Mesenchymal stem cell (in vitro differentiated cells and primary cell): ENCODE measurements at regions not wholly inside any gene's neighbourhood (a gene's known extent, or its start where the extent isn't known, plus 50 kb on each side); places are given as distances from the start of the nearest gene placed in this dataset.
A peak's percentile ranks its signal among the peaks of the same experiment; 100 is the strongest.
"Not testable (repeated sequence)": the region's sequence is repeated elsewhere in the genome, so short reads cannot be mapped to it uniquely, and the experiment has no call there.

Experiments used
- DNase-seq: peaks from one replicate; pipeline ENCODE4 v3.0.0-alpha.2; 2013
- H2AFZ ChIP-seq: one replicate; pipeline ENCODE4 v1.6.1; 2013; ENCODE audit warnings: low read depth, mild to moderate bottlenecking, control low read depth, inconsistent platforms, low read length, moderate library complexity
- H2AK5ac ChIP-seq: 2 replicates; pipeline ENCODE4 v1.6.1; 2013; ENCODE audit warnings: low read length, moderate library complexity, mild to moderate bottlenecking, inconsistent platforms; ENCODE audit not compliant: severe bottlenecking
- H2BK120ac ChIP-seq: one replicate; pipeline ENCODE4 v1.6.1; 2013; ENCODE audit warnings: low read depth, mild to moderate bottlenecking, inconsistent platforms, low read length, moderate library complexity
- H2BK12ac ChIP-seq, 2 experiments: one replicate each; pipeline ENCODE4 v1.6.1; 2013; ENCODE audit warnings: inconsistent platforms in 2 of 2, low read length in 2 of 2, mild to moderate bottlenecking in 2 of 2, moderate library complexity in 2 of 2, control low read depth in 1 of 2
- H2BK15ac ChIP-seq: one replicate; pipeline ENCODE4 v1.6.1; 2013; ENCODE audit warnings: mild to moderate bottlenecking, low read depth, inconsistent platforms; ENCODE audit not compliant: poor library complexity, severe bottlenecking
- H2BK5ac ChIP-seq: 2 replicates; pipeline ENCODE4 v1.6.1; 2013; ENCODE audit warnings: low read depth, mild to moderate bottlenecking, low read length, control low read depth, inconsistent platforms; ENCODE audit not compliant: poor library complexity, severe bottlenecking
- H3K14ac ChIP-seq, 2 experiments: one replicate each; pipeline ENCODE4 v1.6.1; 2013; ENCODE audit warnings: inconsistent platforms in 2 of 2, low read length in 2 of 2, control low read depth in 1 of 2, mild to moderate bottlenecking in 1 of 2, moderate library complexity in 1 of 2
- H3K18ac ChIP-seq, 2 experiments: one replicate each; pipeline ENCODE4 v1.6.1; 2013; ENCODE audit warnings: inconsistent platforms in 2 of 2, low read length in 2 of 2, control low read depth in 1 of 2, low read depth in 1 of 2, mild to moderate bottlenecking in 1 of 2
- H3K23ac ChIP-seq, 2 experiments: one replicate each; pipeline ENCODE4 v1.6.1; 2013; ENCODE audit warnings: inconsistent platforms in 2 of 2, low read length in 2 of 2, mild to moderate bottlenecking in 2 of 2, moderate library complexity in 2 of 2, control low read depth in 1 of 2
- H3K27ac ChIP-seq: 2 replicates; pipeline ENCODE4 v1.5.1; 2013; ENCODE audit warnings: mild to moderate bottlenecking, moderate library complexity, low read length, control low read depth, inconsistent platforms; ENCODE audit not compliant: poor library complexity, severe bottlenecking
- H3K27me3 ChIP-seq, 2 experiments: 2 replicates each; pipeline versions ENCODE4 v1.6.1 to v1.7.0; 2013; ENCODE audit warnings: low read length in 2 of 2, mild to moderate bottlenecking in 2 of 2, moderate library complexity in 2 of 2, control low read depth in 1 of 2, inconsistent platforms in 1 of 2; ENCODE audit not compliant: control insufficient read depth in 1 of 2, insufficient read depth in 1 of 2
- H3K36me3 ChIP-seq, 2 experiments: 2 replicates each; pipeline versions ENCODE4 v1.6.1 to v1.7.0; 2013; ENCODE audit warnings: low read length in 2 of 2, control low read depth in 1 of 2, inconsistent platforms in 1 of 2, low read depth in 1 of 2, mild to moderate bottlenecking in 1 of 2; ENCODE audit not compliant: insufficient read depth in 2 of 2, control insufficient read depth in 1 of 2
- H3K4ac ChIP-seq, 2 experiments: one replicate each; pipeline ENCODE4 v1.6.1; 2013; ENCODE audit warnings: inconsistent platforms in 2 of 2, low read length in 2 of 2, mild to moderate bottlenecking in 2 of 2, moderate library complexity in 2 of 2, control low read depth in 1 of 2, low read depth in 1 of 2
- H3K4me1 ChIP-seq: 2 replicates; pipeline ENCODE4 v1.6.1; 2013; ENCODE audit warnings: low read depth, low read length, control low read depth; ENCODE audit not compliant: control insufficient read depth, insufficient read depth
- H3K4me2 ChIP-seq: 2 replicates; pipeline ENCODE4 v1.6.1; 2013; ENCODE audit warnings: low read length, mild to moderate bottlenecking, inconsistent platforms; ENCODE audit not compliant: poor library complexity, severe bottlenecking
- H3K4me3 ChIP-seq, 2 experiments: 2 replicates each; pipeline versions ENCODE4 v1.5.1 to v1.7.0; 2013; ENCODE audit warnings: low read length in 2 of 2, mild to moderate bottlenecking in 2 of 2, control low read depth in 1 of 2, low read depth in 1 of 2; ENCODE audit not compliant: insufficient read depth in 1 of 2
- H3K79me1 ChIP-seq: replicated peaks from 2 replicates; pipeline ENCODE4 v1.6.1; 2013; ENCODE audit warnings: mild to moderate bottlenecking, control low read depth, low read length, inconsistent platforms; ENCODE audit not compliant: poor library complexity, severe bottlenecking
- H3K9ac ChIP-seq: 2 replicates; pipeline ENCODE4 v1.7.0; 2013; ENCODE audit warnings: mild to moderate bottlenecking, low read length, moderate library complexity
- H3K9me3 ChIP-seq: 2 replicates; pipeline ENCODE4 v1.7.0; 2013; ENCODE audit warnings: mild to moderate bottlenecking, low read length; ENCODE audit not compliant: control insufficient read depth
- H4K8ac ChIP-seq: one replicate; pipeline ENCODE4 v1.6.1; 2013; ENCODE audit warnings: inconsistent platforms, mild to moderate bottlenecking, low read length, moderate library complexity
- H4K91ac ChIP-seq: one replicate; pipeline ENCODE4 v1.6.1; 2013; ENCODE audit warnings: mild to moderate bottlenecking, low read length, inconsistent platforms
- WGBS: methylation state at CpG from one replicate; pipeline ENCODE4 v1.1.7; 2013; ENCODE audit warnings: mixed read lengths; 5-methylcytosine and 5-hydroxymethylcytosine counted together

DNA sequence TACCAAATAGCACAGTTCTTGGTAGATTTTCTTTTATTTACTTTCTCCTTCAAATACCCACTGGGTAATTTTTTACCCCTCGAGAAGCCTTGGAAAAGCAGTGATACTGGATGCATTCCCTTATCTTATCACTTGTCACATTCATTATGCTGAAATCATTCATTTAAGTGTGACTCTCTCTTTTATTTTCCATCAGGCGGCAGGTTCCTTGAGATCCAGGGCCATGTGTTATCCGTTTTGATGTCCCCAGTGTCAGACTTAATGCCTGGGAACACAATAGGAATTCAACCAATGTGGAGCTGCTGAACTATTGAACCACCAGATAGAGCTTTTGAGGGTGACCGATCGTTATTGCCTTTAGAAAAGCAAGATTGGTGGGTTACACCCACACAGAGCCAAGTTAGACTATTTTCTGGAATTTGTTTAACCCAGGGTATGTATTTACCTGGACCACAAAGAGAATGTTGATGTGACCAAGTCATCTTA is 51.5 kb upstream of the ATP5PO start:
- peak overlapping the region; percentile 88 for H2AK5ac ChIP-seq
- no peak overlapping the region for H3K23ac ChIP-seq
- no peaks in the 10 kb centered on the region for H3K79me1 ChIP-seq
- no peak overlapping the region for H3K18ac ChIP-seq
- no peak overlapping the region for H3K4me3 ChIP-seq
- no peak for DNase-seq
- H3K27me3 ChIP-seq: no peaks in the 10 kb centered on the region
- H3K36me3 ChIP-seq: no peaks in the 10 kb centered on the region
- peaks cover 18% of the 10 kb centered on the region for H3K4me1 ChIP-seq
- 63% methylated on average over 5 of the region's 5 CpGs for WGBS
- H2BK15ac ChIP-seq: no peak overlapping the region
- H3K4me2 ChIP-seq: no peak overlapping the region
- no peak overlapping the region for H2BK120ac ChIP-seq
- peak overlapping the region; percentile 99 for H3K27ac ChIP-seq
- H2BK12ac ChIP-seq: no peak overlapping the region
- H3K9ac ChIP-seq: no peak overlapping the region
- peak overlapping the region in 1 of 2 experiments; percentile 33 for H3K4ac ChIP-seq
- no peaks in the 10 kb centered on the region for H3K9me3 ChIP-seq
- no peak overlapping the region for H2AFZ ChIP-seq
- H4K91ac ChIP-seq: no peak overlapping the region
- H3K14ac ChIP-seq: no peak overlapping the region
- no peak overlapping the region for H4K8ac ChIP-seq
- H2BK5ac ChIP-seq: no peak overlapping the region

DNA sequence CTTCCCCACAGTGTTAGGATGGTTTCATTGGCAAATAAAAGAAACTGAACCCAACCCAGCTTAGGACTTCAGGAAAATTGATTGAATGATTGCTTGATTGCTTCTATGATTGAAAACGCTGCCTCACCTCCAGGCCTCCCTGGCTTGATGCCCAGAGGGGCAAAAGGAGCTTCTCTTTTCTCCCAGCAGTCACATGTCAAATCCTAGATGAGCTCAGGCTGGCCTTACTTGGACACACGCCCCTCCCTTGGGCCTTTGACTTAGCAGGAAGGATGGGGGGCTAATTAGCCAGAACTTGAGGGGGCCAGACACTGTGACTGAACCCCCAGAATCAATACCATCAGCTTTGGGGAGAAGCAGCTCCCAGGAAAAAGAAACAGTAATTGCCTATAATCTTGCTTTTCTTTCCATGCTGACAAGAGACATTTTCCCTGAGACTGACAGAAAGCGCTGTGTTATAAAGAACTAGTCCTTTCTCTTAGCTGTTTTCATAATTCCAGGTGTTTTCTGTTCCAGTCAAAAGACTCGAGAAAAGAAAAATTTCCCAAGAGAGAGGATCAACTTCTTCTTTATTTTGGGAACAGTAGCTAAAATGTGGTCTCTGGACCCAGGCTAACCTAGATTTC is 50.8 kb upstream of the ATP5PO start:
- Histone ChIP-seq H2AFZ (no peak overlapping the region), H2BK12ac (peak overlapping the region in 1 of 2 experiments; percentile 75), H3K36me3 (no peaks in the 10 kb centered on the region), H4K91ac (no peak overlapping the region), H2BK5ac (no peak overlapping the region), H3K4me2 (no peak overlapping the region), H3K18ac (peak overlapping the region in 1 of 2 experiments; percentile 51), H3K23ac (no peak overlapping the region), H2AK5ac (peak overlapping the region; percentile 49), H3K4me1 (peaks cover 18% of the 10 kb centered on the region), H3K27ac (peak overlapping the region; percentile 56), H3K27me3 (no peaks in the 10 kb centered on the region), H2BK15ac (no peak overlapping the region), H2BK120ac (no peak overlapping the region), H3K14ac (no peak overlapping the region), H3K4ac (peak overlapping the region in 1 of 2 experiments; percentile 50), H3K9me3 (no peaks in the 10 kb centered on the region), H3K9ac (no peak overlapping the region), H3K79me1 (no peaks in the 10 kb centered on the region), H4K8ac (peak overlapping the region; percentile 3), H3K4me3 (no peak overlapping the region)
- WGBS: 79% methylated on average over 3 of the region's 4 CpGs
- no peak for DNase-seq

DNA sequence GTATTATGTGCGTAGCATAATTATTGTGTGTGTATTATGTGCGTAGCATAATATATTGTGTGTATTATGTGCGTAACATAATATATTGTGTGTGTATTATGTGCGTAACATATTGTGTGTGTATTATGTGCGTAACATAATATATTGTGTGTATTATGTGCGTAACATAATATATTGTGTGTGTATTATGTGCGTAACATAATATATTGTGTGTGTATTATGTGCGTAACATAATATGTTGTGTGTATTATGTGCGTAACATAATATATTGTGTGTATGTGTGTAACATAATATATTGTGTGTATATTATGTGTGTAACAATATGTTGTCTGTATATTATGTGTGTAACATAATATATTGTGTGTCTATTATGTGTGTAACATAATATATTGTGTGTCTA is 50.1 kb upstream of the ATP5PO start:
- peaks cover 18% of the 10 kb centered on the region for H3K4me1 ChIP-seq
- not testable (repeated sequence) for H2BK5ac ChIP-seq, H3K27me3 ChIP-seq, H3K4me3 ChIP-seq, H3K4me2 ChIP-seq, H2BK12ac ChIP-seq, DNase-seq, H3K79me1 ChIP-seq, H2AFZ ChIP-seq, H3K18ac ChIP-seq, H3K23ac ChIP-seq, H3K4ac ChIP-seq, H3K27ac ChIP-seq, H3K9ac ChIP-seq, H2AK5ac ChIP-seq, H4K8ac ChIP-seq, H2BK120ac ChIP-seq, H2BK15ac ChIP-seq, H4K91ac ChIP-seq, H3K9me3 ChIP-seq, H3K14ac ChIP-seq, H3K36me3 ChIP-seq
- 87% methylated on average over 9 of the region's 9 CpGs for WGBS
